Left ventricle myocardium inferior (tissue), 1 donor: ENCODE measurements at regions not wholly inside any gene's neighbourhood (a gene's known extent, or its start where the extent isn't known, plus 50 kb on each side); places are given as distances from the start of the nearest gene placed in this dataset.

ENCODE experiments used
- DNase-seq: peaks from one replicate; pipeline ENCODE4 v3.0.0-alpha.2; 2020
- H3K27ac ChIP-seq: fragments of 200-600 bp; replicated peaks from 2 replicates; pipeline ENCODE4 v1.8.0; 2021
- H3K27me3 ChIP-seq: fragments of 200-600 bp; 2 replicates; pipeline ENCODE4 v1.8.0; 2021; ENCODE audit warnings: low read depth
- H3K36me3 ChIP-seq: fragments of 200-600 bp; 2 replicates; pipeline ENCODE4 v1.8.0; 2021
- H3K4me1 ChIP-seq: fragments of 200-600 bp; 2 replicates; pipeline ENCODE4 v1.8.0; 2021
- H3K4me3 ChIP-seq: fragments of 200-600 bp; 2 replicates; pipeline ENCODE4 v1.8.0; 2021; ENCODE audit warnings: mild to moderate bottlenecking, moderate library complexity
- H3K9me3 ChIP-seq: fragments of 200-600 bp; replicated peaks from 2 replicates; pipeline ENCODE4 v1.8.0; 2021
- intact Hi-C: fragments of 100-400 bp; cut with micrococcal nuclease; formaldehyde crosslinking; loops from one replicate; pipeline ENCODE4 v1.11.0; 2022
- TF ChIP-seq, protein P1 (sequence below): fragments of 200-600 bp; IDR thresholded peaks from 2 replicates; pipeline ENCODE4 v1.8.0; 2021; ENCODE audit warnings: antibody characterized with exemption, mild to moderate bottlenecking, borderline replicate concordance
- donor health status: DM: no; HTN: yes; CAD: no; lungs with severe emphysema.

GRCh38 chr18:53745986-53746385 is 478.5 kb downstream of the MBD2 start:
- H3K4me1 ChIP-seq = peaks cover 5% of the 10 kb centered on the region
- no peak for DNase-seq
- H3K27ac ChIP-seq = no peak overlapping the region
- H3K36me3 ChIP-seq = no peaks in the 10 kb centered on the region
- TF ChIP-seq, protein P1, sequence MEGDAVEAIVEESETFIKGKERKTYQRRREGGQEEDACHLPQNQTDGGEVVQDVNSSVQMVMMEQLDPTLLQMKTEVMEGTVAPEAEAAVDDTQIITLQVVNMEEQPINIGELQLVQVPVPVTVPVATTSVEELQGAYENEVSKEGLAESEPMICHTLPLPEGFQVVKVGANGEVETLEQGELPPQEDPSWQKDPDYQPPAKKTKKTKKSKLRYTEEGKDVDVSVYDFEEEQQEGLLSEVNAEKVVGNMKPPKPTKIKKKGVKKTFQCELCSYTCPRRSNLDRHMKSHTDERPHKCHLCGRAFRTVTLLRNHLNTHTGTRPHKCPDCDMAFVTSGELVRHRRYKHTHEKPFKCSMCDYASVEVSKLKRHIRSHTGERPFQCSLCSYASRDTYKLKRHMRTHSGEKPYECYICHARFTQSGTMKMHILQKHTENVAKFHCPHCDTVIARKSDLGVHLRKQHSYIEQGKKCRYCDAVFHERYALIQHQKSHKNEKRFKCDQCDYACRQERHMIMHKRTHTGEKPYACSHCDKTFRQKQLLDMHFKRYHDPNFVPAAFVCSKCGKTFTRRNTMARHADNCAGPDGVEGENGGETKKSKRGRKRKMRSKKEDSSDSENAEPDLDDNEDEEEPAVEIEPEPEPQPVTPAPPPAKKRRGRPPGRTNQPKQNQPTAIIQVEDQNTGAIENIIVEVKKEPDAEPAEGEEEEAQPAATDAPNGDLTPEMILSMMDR = no peak
- H3K4me3 ChIP-seq = no peak overlapping the region
- intact Hi-C loops = no loop called here
- H3K9me3 ChIP-seq = peaks cover 6% of the 10 kb centered on the region
- H3K27me3 ChIP-seq = no peaks in the 10 kb centered on the region

- Histone ChIP-seq H3K27ac (no peak overlapping the region), H3K36me3 (no peaks in the 10 kb centered on the region), H3K27me3 (no peaks in the 10 kb centered on the region), H3K4me3 (no peak overlapping the region), H3K4me1 (peaks cover 5% of the 10 kb centered on the region), H3K9me3 (peaks cover 6% of the 10 kb centered on the region)
- intact Hi-C loops = no loop called here
- DNase-seq = no peak
- TF ChIP-seq, protein P1 = no peak
Measured at GRCh38 chr18:53745224-53745967, 479.1 kb downstream of the MBD2 start.

- no peak overlapping the region for H3K4me3 ChIP-seq
- DNase-seq = no peak
- H3K27ac ChIP-seq = no peak overlapping the region
- intact Hi-C loops = no loop called here
- H3K36me3 ChIP-seq = no peaks in the 10 kb centered on the region
- H3K27me3 ChIP-seq = no peaks in the 10 kb centered on the region
- no peaks in the 10 kb centered on the region for H3K4me1 ChIP-seq
- TF ChIP-seq, protein P1 = no peak
- H3K9me3 ChIP-seq = no peaks in the 10 kb centered on the region
Measured at GRCh38 chr18:53739700-53740099, 484.8 kb downstream of the MBD2 start.

DNA sequence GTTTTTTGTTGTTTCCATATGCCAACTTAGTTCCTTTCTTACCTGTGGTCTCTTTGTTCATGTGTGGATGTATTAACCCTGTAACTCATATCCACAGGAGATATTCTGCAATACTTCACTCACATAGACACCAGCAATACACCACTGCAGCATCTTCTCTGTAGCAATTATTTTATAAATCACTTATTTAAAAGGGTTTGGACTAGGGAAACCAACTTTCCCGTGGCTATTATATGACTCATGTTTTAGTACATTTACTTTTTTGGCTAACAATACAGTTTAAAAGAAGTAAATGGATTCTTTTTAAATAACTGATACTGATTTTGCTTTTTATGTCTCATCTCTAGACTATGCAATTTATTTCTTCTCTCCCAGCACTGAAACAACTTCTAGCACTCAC is 488.9 kb downstream of the MBD2 start:
- Histone ChIP-seq H3K27ac (no peak overlapping the region), H3K9me3 (no peaks in the 10 kb centered on the region), H3K27me3 (no peaks in the 10 kb centered on the region), H3K4me1 (no peaks in the 10 kb centered on the region), H3K36me3 (no peaks in the 10 kb centered on the region), H3K4me3 (no peak overlapping the region)
- DNase-seq = no peak
- intact Hi-C loops = no loop called here
- TF ChIP-seq, protein P1 = no peak

DNA sequence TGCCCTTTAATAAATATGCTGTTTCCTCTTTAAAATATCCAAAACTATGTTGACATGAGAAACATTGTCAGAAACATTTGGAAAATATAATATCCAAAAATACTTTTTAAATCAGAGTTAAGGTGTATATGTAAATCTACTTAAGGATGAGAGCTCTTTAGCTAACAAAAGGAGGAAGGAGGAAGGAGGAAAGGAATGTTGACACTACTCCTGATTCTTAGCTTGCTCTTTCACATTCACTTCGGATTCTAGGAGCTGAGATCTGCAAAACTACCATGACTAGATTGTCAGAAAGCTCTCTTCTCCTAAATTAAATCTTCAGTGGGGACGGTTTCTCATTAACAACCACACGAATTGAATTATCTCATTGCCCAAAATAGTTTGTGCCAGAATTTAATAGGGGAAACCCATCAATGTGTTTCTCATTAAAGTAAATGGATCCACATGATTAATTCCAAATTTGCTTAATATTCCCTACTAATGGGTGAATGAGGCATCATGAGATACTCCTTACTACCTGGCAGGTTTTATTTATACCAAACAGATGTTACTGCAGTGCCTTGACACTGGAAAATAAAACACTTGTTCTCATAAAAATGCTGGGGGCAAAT is 509.1 kb downstream of the MBD2 start:
- Histone ChIP-seq H3K36me3 (no peaks in the 10 kb centered on the region), H3K9me3 (peaks cover 9% of the 10 kb centered on the region), H3K27me3 (no peaks in the 10 kb centered on the region), H3K4me3 (no peak overlapping the region), H3K4me1 (no peaks in the 10 kb centered on the region), H3K27ac (no peak overlapping the region)
- TF ChIP-seq, protein P1 = no peak
- intact Hi-C loops = no loop called here
- no peak for DNase-seq
